C4-2B (cell line): ENCODE measurements at regions not wholly inside any gene's neighbourhood (a gene's known extent, or its start where the extent isn't known, plus 50 kb on each side); places are given as distances from the start of the nearest gene placed in this dataset.

Experiments used
- ZFX ChIP-seq: fragments of 450-650 bp; IDR thresholded peaks from 2 replicates; pipeline ENCODE4 v1.6.1; 2017
- TF ChIP-seq, protein P1 (sequence below): fragments of 450-650 bp; conservative IDR thresholded peaks from 2 replicates; pipeline ENCODE4 v1.5.1; 2017; ENCODE audit warnings: mild to moderate bottlenecking

GRCh38 chr3:193946945-193947344 is 189.0 kb upstream of the HES1 start:
- TF ChIP-seq, protein P1, sequence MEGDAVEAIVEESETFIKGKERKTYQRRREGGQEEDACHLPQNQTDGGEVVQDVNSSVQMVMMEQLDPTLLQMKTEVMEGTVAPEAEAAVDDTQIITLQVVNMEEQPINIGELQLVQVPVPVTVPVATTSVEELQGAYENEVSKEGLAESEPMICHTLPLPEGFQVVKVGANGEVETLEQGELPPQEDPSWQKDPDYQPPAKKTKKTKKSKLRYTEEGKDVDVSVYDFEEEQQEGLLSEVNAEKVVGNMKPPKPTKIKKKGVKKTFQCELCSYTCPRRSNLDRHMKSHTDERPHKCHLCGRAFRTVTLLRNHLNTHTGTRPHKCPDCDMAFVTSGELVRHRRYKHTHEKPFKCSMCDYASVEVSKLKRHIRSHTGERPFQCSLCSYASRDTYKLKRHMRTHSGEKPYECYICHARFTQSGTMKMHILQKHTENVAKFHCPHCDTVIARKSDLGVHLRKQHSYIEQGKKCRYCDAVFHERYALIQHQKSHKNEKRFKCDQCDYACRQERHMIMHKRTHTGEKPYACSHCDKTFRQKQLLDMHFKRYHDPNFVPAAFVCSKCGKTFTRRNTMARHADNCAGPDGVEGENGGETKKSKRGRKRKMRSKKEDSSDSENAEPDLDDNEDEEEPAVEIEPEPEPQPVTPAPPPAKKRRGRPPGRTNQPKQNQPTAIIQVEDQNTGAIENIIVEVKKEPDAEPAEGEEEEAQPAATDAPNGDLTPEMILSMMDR, result no peak
- no peak for TF ChIP-seq ZFX
